HG02759 (cell line): ENCODE measurements at regions not wholly inside any gene's neighbourhood (a gene's known extent, or its start where the extent isn't known, plus 50 kb on each side); places are given as distances from the start of the nearest gene placed in this dataset.

Experiments used
- ATAC-seq: cut with Tn5 transposase; IDR thresholded peaks from one replicate; pipeline ENCODE4 v1.9.1; 2021; ENCODE audit warnings: mild to moderate bottlenecking, moderate library complexity; ENCODE audit not compliant: unreplicated experiment

DNA sequence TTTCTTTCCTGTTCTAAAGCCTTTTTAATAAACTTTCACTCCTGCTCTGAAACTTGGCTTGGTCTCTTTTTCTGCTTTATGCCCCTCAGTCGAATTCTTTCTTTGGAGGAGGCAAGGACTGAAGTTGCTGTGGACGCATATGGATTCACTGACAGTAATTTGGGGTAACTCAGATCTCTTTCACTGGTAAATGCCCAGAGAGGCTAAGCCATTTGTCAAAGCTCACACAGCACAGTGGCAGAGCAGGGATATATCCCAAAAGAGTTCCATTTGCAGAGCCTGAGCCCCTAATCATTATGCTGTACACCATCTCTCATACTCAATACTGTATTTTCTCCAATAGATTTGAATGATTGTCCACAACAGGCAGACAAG lies 72.3 kb upstream of the GALNT15 start:
- ATAC-seq = no peak

DNA sequence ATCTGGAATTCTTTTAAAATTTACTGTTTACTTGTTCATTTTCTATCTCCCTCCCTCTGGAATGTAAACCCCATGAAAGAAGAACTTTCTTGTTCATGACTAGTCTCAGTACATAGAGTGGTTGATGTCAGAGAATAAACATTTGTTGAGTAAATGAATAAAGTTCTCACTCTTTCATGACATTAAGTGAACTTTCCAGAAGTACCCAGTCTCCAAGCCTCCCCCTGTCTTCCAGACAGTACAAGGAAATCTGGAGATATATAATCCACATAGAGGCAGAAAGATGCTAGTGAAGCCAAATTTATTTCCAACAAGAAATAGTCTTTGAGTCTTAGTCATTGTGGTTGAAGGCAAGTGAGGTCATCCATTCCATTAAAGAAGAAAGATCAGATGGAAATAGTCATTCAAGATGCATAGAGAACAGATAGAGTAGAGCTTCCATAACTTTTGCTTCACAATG lies 71.5 kb upstream of the GALNT15 start:
- no peak for ATAC-seq

DNA sequence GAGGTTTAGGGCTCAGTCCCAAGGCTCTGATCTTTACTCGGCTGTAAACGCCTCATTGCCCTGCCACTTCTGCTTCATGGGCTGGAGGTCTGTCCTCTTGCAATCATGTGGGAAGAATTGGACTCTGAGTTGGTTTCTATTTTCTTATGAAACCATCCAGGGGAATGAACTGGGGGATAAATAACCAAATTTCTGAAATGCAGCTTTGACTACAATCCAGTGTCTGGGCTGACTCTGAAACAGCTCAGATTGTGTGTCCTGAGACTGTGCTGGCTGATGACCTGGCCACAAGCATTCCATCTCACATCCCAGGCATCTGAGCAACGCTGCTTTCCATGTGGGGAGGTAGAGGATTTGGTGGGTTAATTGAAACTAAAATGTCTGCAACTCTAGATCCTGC lies 71.0 kb upstream of the GALNT15 start:
- ATAC-seq = no peak

DNA sequence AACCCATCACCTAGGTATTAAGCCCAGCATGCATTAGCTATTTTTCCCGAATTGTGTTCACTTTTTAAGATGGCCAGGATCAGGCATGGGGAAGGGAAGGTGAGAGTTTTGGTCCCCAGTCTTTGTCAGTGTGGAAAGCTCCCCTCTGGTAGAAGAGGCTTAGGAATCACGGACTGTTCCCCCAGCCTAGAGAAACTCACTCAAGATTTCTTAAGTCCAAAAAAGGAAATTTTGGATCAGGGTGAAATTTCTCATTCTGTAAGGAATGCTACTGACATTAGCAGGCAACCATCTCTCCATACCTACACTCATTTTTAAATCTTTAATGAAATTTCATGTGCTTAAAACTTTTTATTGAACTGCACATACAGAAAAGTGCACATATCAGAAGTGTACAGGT lies 70.3 kb upstream of the GALNT15 start:
- no peak for ATAC-seq

DNA sequence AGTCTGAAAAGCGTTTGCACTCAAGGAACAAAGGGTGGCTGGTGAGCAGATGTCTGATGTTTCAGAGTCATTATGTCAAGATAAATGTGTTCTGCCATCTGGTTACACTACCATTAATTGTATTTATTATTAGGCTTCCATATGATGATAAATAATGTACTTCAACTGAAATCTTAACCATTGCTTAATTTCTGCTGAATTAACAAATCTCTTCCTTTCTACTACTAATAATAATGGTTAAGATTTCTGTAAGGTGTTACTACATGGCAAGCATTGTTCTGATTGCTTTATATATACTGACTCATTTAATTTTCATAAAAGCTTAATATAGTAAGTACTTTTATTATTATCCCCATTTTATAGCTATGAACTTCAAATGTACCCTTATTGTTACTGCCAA lies 68.4 kb upstream of the GALNT15 start:
- no peak for ATAC-seq

DNA sequence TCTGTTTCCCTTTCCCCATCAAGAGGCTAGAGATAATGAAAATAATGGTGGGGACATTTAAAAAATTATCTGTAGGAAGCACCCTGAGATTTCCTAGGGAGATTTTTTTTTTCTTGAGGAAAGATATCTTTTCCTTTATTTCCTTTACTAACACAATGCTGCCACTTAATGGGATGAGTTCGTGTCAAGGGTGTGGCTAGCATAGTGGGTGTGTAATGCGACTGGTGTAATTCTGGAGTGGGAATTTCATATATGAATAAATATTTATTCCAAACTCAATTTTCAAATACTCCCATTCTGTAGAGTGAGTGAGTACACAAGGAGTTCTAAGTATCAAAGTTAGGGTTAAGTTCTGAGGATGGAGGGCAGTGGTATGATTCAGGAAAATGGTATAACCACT lies 66.1 kb upstream of the GALNT15 start:
- no peak for ATAC-seq

DNA sequence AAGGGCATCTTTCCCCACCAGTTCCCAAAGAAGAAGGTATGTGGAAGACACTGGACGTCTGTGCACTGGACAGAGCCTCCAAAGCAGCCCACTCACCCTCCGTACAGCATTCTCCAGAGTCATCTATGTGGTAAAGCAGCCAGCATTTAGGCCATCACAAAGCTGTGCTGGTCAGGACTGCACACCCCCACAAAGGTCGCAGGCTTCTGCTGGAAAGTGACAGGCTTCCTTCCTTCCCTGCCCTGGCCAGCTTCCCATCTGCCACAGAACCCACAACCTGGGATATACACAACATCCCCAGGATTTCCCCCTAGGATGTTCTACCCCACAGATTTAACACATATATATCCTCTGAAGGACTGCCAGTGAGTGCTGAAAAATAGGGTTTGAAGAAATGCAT lies 64.6 kb upstream of the GALNT15 start:
- no peak for ATAC-seq

DNA sequence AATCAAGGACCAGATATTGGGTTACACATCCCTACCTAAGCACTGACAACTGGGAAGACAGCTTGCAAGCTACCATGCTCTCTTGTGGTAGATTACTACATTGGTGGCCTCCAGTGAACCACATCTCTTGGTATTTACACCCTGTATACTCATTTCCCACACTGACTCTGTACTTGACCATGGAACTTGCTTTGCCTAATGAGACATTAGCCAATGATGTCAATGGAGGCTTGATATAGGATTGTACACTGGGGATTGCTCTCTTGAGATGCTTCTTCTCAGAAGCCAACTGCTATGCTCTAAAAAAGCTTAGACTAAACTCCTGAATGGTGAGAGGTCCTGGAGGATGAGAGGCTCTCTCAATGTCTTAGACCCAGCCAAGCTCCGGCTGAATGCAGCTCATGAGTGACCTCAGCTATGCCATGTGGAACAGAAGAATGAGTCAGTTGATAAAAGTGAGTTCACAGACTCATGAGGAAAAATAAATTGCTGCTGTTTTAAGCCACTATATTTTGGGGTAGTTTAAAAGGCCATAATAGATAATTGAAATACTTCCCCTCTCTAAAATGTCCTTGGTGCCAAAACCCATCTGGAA lies 61.5 kb upstream of the GALNT15 start:
- no peak for ATAC-seq

DNA sequence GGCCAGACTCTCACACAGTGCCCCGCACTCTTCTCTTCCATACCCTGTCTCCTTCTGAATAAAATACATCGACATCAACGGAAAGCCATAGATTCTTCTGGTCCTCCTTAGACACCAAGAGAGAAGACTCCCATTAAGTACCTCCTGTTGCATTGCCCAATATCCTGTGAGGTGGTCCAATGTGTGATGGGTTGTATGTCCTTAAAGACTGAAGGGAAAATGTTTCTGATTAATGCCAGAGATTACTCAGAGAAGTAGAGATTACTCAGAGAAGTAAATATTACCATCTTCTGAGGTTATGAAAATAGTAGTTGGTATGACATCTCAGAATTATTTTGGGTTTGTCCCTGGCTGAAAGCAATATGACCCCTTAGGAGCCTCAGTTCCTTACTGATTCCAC lies 60.8 kb upstream of the GALNT15 start:
- ATAC-seq = no peak

DNA sequence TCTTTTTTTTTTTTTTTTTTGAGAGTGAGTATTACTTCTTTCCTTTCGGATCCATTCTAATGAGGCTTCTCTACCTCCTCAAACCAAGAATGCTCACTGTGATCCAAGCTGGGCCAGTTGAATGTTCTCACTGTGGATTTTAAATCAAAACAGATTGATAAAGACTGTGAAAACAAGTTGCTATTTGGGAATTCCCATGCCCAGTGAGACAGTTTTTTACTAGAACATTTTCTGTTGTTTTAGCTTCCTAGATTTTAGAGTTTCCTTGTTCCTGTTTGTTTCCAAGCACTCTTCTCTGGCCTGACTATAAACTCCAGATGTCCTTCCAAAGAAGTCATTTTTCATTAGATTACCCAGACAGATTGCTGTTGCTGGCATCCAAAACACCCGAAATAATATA lies 60.1 kb upstream of the GALNT15 start:
- no peak for ATAC-seq

DNA sequence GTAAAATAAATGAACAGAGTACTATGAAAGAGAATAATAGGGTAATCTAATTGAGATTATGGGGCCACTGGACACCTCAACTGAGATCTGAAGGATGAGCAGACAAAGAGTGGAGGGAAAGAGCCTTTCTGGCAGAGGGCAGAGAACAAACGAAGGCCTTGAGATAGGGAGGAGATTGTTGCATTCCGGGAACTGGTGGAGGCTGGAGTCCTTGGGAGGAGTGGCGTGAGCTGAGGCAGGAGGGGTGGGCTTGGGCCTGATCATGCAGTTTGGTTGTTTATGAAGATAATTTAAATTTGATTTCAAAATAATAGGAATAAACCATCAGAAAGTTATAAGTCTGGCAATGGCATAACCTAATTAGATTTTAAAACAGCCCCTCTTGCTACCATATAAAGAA lies 59.5 kb upstream of the GALNT15 start:
- ATAC-seq = no peak

DNA sequence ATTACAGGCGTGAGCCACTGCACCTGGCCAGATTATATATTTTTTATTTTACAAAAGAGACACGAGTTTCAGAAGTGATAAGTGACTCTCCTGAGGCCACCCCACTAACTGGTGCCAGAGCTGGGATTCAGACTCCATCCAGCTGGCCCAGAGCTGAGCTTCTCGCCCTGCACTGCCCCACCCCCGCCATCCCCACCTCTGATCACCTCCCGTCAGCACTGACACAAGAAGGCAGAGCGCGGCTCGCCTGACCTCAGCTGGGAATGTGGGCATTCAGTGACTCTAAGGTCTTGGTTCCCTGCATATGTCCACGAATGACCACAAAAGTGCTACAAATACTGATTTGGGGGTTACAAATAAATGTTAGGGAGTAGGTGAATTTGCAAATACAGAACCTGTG lies 56.1 kb upstream of the GALNT15 start:
- no peak for ATAC-seq

DNA sequence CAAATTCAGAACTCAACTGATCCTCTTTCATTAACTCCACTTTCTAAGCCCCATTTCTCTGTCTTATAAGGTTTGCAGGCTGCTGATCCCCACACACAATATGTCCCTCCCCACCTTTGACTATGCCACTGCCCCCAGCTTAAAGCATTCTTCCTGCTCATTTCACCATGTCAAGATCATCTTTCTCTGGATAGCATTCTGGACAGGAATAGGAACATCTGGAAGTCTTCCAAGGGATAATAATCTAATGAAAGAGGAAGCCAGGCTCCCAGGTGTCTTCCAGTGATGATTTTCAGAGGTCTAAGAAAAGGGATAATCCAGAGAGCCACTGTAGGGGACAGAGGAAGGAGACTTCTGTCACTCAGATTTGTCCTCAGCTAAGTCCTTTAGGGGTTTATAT lies 54.6 kb upstream of the GALNT15 start:
- no peak for ATAC-seq

DNA sequence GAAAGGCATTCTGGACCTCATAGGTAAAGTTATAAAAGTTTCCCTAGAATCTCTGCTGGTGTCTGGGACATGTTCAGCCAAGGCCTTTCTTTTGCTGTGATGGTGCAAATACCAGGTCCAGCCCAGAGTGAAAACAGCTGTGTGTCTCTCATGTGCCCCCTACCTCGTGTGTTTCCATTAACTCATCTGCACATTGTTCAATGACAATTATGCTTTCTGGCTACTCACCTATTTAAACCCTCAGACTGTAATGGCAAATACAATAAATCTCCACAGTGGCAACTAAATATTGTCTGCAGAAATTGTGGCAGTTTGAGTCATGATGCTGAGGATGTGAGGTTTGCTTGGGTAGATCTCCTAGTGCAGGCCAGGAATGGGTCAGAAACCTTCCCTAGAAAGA lies 53.1 kb upstream of the GALNT15 start:
- ATAC-seq = no peak

DNA sequence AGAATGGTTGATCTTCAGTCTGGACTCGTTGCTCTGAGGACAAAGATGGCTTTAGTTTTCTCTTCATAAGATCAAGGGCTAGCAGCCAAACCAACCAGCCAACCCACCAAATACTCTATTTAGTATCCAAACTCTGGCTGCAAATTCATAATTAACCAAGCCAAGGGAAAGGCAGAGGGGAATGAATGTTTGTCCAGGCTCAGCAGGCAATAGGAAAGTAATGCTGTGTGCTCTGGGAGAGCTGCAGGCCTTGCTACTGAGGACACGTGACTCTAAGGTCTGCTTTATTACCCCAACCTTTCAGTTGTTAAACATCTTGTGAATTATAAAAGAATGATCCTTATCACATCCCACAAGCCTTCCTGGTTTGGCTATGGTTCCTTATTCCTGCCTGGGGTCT lies 52.3 kb upstream of the GALNT15 start:
- ATAC-seq = no peak

DNA sequence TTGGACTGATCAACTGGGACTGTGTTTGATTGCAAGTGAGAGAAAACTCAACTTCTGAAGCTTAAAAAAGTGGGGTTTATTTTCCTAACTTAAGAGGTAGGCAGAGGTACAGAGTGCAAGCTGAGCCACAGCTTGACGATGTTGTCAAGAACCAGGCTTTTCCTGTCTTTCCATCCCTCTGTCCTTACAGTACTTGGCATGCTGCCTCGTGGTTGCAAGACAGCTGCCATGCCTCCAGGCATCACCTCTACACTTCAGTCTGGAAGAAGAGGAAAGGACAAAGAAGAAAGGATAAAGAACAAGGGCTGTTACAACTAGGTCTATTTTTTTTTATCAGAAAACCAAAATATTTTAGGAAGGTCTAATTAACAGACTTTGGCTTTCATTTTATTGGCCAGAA lies 51.8 kb upstream of the GALNT15 start:
- ATAC-seq = no peak

DNA sequence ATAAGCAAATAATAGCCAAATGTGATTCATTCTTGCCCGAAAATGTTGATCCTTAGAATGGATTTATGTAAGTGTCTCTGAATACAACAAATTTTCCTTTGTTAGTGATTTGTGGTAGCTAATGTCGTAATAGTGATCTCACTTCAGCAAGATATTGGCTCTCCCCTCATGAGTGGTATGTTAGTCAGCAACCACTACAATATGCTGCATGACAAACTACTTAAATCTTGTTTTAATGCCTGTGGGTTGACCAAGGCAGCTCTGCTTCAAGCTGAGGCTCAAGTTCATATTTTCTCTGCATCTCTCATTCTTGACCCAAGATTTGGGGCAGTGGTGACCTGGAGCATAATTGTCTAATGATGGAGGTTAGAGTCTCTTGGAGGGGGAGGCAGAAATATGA lies 49.8 kb upstream of the GALNT15 start:
- no peak for ATAC-seq
